Kidney (tissue), 13 donors: ENCODE measurements at regions not wholly inside any gene's neighbourhood (a gene's known extent, or its start where the extent isn't known, plus 50 kb on each side); places are given as distances from the start of the nearest gene placed in this dataset.

Experiments
- DNase-seq, 5 donors: peaks; one replicate each; pipeline ENCODE4 v3.0.0-alpha.2; 2013 to 2020
- FAIRE-seq: peaks from 2 replicates; lab custom pipeline; 2012; peaks lifted over from hg19 to GRCh38; lab: Jason Lieb, UNC
- H3K27ac ChIP-seq, 2 donors: one replicate each; pipeline ENCODE4 v1.7.0; 2013; ENCODE audit warnings: low read depth in 2 of 2, low read length in 2 of 2, inconsistent platforms in 1 of 2
- H3K27me3 ChIP-seq: one replicate; pipeline ENCODE4 v1.7.1; 2013; ENCODE audit warnings: low read length, inconsistent platforms; ENCODE audit not compliant: control insufficient read depth, insufficient read depth
- H3K36me3 ChIP-seq, 3 donors: one replicate each; pipeline versions ENCODE4 v1.7.0 to v1.7.1; 2013; ENCODE audit warnings: low read length in 3 of 3, control low read depth in 1 of 3, inconsistent platforms in 1 of 3; ENCODE audit not compliant: insufficient read depth in 3 of 3, control insufficient read depth in 2 of 3
- H3K4me1 ChIP-seq, 3 donors: one replicate each; pipeline versions ENCODE4 v1.7.0 to v1.7.1; 2013; ENCODE audit warnings: low read length in 3 of 3, inconsistent platforms in 1 of 3, low read depth in 1 of 3; ENCODE audit not compliant: control insufficient read depth in 2 of 3, insufficient read depth in 2 of 3
- H3K4me3 ChIP-seq, 3 donors: one replicate each; pipeline versions ENCODE4 v1.7.0 to v1.8.1; 2013; ENCODE audit warnings: low read length in 3 of 3, control low read depth in 1 of 3, inconsistent platforms in 1 of 3
- H3K9ac ChIP-seq, 3 donors: one replicate each; pipeline versions ENCODE4 v1.7.0 to v1.7.1; 2013; ENCODE audit warnings: low read length in 3 of 3, control low read depth in 1 of 3, inconsistent platforms in 1 of 3
- H3K9me3 ChIP-seq, 3 donors: one replicate each; pipeline versions ENCODE4 v1.7.0 to v1.7.1; 2013; ENCODE audit warnings: low read length in 3 of 3, control low read depth in 1 of 3, inconsistent platforms in 1 of 3; ENCODE audit not compliant: control insufficient read depth in 2 of 3, insufficient read depth in 1 of 3
- CTCF ChIP-seq: IDR thresholded peaks from 3 replicates; pipeline ENCODE4 v1.5.1; 2012; ENCODE audit warnings: mild to moderate bottlenecking, moderate library complexity, borderline replicate concordance; ENCODE audit not compliant: insufficient read depth; ENCODE audit errors: extremely low read depth
- intact Hi-C: fragments of 100-400 bp; cut with DNase I; formaldehyde crosslinking; loops from one replicate; pipeline ENCODE4 v1.11.1; 2022
- donor health status: control.
- donor health status: control.
- donor health status: control.
- donor health status: control.
- donor health status: control.
- donor health status: DM: yes; HTN: yes; CAD: no.
- donor health status: Normal renal cell carcinoma (clear cell type).

- intact Hi-C loops = no loop called here
Observed at GRCh38 chr22:48426466-48427380, 1401.0 kb downstream of the BRD1 start.

GRCh38 chr22:48425641-48426040 is 1402.0 kb downstream of the BRD1 start:
- Histone ChIP-seq H3K27me3 (no peaks in the 10 kb centered on the region), H3K36me3 (no peaks in the 10 kb centered on the region), H3K9me3 (no peaks in the 10 kb centered on the region), H3K27ac (no peak overlapping the region), H3K4me3 (no peak overlapping the region), H3K4me1 (no peaks in the 10 kb centered on the region), H3K9ac (no peak overlapping the region)
- no peak for FAIRE-seq
- intact Hi-C loops = no loop called here
- DNase-seq = no peak
- TF ChIP-seq CTCF = no peak

More at GRCh38 chr22:48426466-48427380, 1401.0 kb downstream of the BRD1 start:
- H3K9ac ChIP-seq = no peak overlapping the region
- no peak for TF ChIP-seq CTCF
- no peak overlapping the region for H3K27ac ChIP-seq
- FAIRE-seq = no peak
- no peak for DNase-seq
- H3K27me3 ChIP-seq = no peaks in the 10 kb centered on the region
- no peak overlapping the region for H3K4me3 ChIP-seq
- no peaks in the 10 kb centered on the region for H3K36me3 ChIP-seq
- H3K9me3 ChIP-seq = no peaks in the 10 kb centered on the region
- no peaks in the 10 kb centered on the region for H3K4me1 ChIP-seq

- Histone ChIP-seq H3K27ac (no peak overlapping the region), H3K9ac (no peak overlapping the region), H3K36me3 (no peaks in the 10 kb centered on the region), H3K4me3 (no peak overlapping the region), H3K4me1 (no peaks in the 10 kb centered on the region), H3K9me3 (no peaks in the 10 kb centered on the region), H3K27me3 (no peaks in the 10 kb centered on the region)
- FAIRE-seq = no peak
- no peak for TF ChIP-seq CTCF
- intact Hi-C loops = no loop called here
- no peak for DNase-seq
Observed at GRCh38 chr22:48425091-48425506, 1402.6 kb downstream of the BRD1 start.
